GM21447 (cell line): ENCODE measurements at regions not wholly inside any gene's neighbourhood (a gene's known extent, or its start where the extent isn't known, plus 50 kb on each side); places are given as distances from the start of the nearest gene placed in this dataset.

Experiments
- ATAC-seq: cut with Tn5 transposase; IDR thresholded peaks from one replicate; pipeline ENCODE4 v1.9.1; 2021; ENCODE audit not compliant: unreplicated experiment

- no peak for ATAC-seq
Observed at GRCh38 chr16:82414476-82414875, 212.3 kb upstream of the CDH13 start.

- ATAC-seq: no peak
Observed at GRCh38 chr16:82412770-82413169, 214.0 kb upstream of the CDH13 start.

GRCh38 chr16:82405736-82406135 is 221.0 kb upstream of the CDH13 start:
- ATAC-seq: no peak

GRCh38 chr16:82404586-82405315 is 222.0 kb upstream of the CDH13 start:
- ATAC-seq: no peak

GRCh38 chr16:82402665-82403218 is 224.0 kb upstream of the CDH13 start:
- no peak for ATAC-seq

- ATAC-seq: no peak
Observed at GRCh38 chr16:82400046-82400445, 226.7 kb upstream of the CDH13 start.

- no peak for ATAC-seq
Observed at GRCh38 chr16:82396509-82396908, 226.5 kb upstream of the MPHOSPH6 start.

GRCh38 chr16:82395212-82395611 is 225.2 kb upstream of the MPHOSPH6 start:
- ATAC-seq: no peak

- ATAC-seq: no peak
Observed at GRCh38 chr16:82391690-82392089, 221.7 kb upstream of the MPHOSPH6 start.

GRCh38 chr16:82389956-82390650 is 220.1 kb upstream of the MPHOSPH6 start:
- ATAC-seq: no peak

GRCh38 chr16:82386761-82387160 is 216.7 kb upstream of the MPHOSPH6 start:
- ATAC-seq: no peak

GRCh38 chr16:82384949-82385348 is 214.9 kb upstream of the MPHOSPH6 start:
- ATAC-seq: no peak

- no peak for ATAC-seq
Observed at GRCh38 chr16:82384017-82384416, 214.0 kb upstream of the MPHOSPH6 start.

- no peak for ATAC-seq
Observed at GRCh38 chr16:82382521-82382920, 212.5 kb upstream of the MPHOSPH6 start.

- no peak for ATAC-seq
Observed at GRCh38 chr16:82379551-82379950, 209.5 kb upstream of the MPHOSPH6 start.

- ATAC-seq: no peak
Observed at GRCh38 chr16:82373976-82374375, 204.0 kb upstream of the MPHOSPH6 start.

GRCh38 chr16:82370282-82370681 is 200.3 kb upstream of the MPHOSPH6 start:
- no peak for ATAC-seq

GRCh38 chr16:82368041-82368440 is 198.0 kb upstream of the MPHOSPH6 start:
- no peak for ATAC-seq

GRCh38 chr16:82366462-82366861 is 196.4 kb upstream of the MPHOSPH6 start:
- no peak for ATAC-seq

GRCh38 chr16:82364690-82365089 is 194.7 kb upstream of the MPHOSPH6 start:
- no peak for ATAC-seq

GRCh38 chr16:82363026-82363816 is 193.2 kb upstream of the MPHOSPH6 start:
- ATAC-seq: no peak
